Neural progenitor cell (in vitro differentiated cells): ENCODE measurements at regions not wholly inside any gene's neighbourhood (a gene's known extent, or its start where the extent isn't known, plus 50 kb on each side); places are given as distances from the start of the nearest gene placed in this dataset.

ENCODE experiments used
- DNase-seq: peaks from one replicate; pipeline ENCODE4 v3.0.0-alpha.2; 2016; ENCODE audit warnings: low spot score
- H2AFZ ChIP-seq: fragments of 200-600 bp; sonication (generic); replicated peaks from 2 replicates; pipeline ENCODE4 v1.6.1; 2016; ENCODE audit warnings: antibody characterized with exemption
- H3F3A ChIP-seq: fragments of 200-600 bp; sonication (generic); 2 replicates; pipeline ENCODE4 v1.6.1; 2016; ENCODE audit warnings: antibody characterized with exemption, low read depth
- H3K27ac ChIP-seq: fragments of 200-600 bp; sonication (generic); 2 replicates; pipeline ENCODE4 v1.5.1; 2016; ENCODE audit warnings: mild to moderate bottlenecking
- H3K27me3 ChIP-seq: fragments of 200-600 bp; sonication (generic); 2 replicates; pipeline ENCODE4 v1.6.1; 2016; ENCODE audit warnings: mild to moderate bottlenecking, moderate library complexity
- H3K36me3 ChIP-seq: fragments of 200-600 bp; sonication (generic); 2 replicates; pipeline ENCODE4 v1.5.1; 2016
- H3K4me1 ChIP-seq: fragments of 200-600 bp; sonication (generic); 2 replicates; pipeline ENCODE4 v1.6.1; 2016; ENCODE audit warnings: mixed run types
- H3K4me2 ChIP-seq: fragments of 200-600 bp; sonication (generic); 2 replicates; pipeline ENCODE4 v1.6.1; 2016
- H3K4me3 ChIP-seq: fragments of 200-600 bp; sonication (generic); 2 replicates; pipeline ENCODE4 v1.5.1; 2016
- H3K79me2 ChIP-seq: fragments of 200-600 bp; sonication (generic); 2 replicates; pipeline ENCODE4 v1.6.1; 2016; ENCODE audit warnings: low read depth
- H3K9ac ChIP-seq: fragments of 200-600 bp; sonication (generic); 2 replicates; pipeline ENCODE4 v1.6.1; 2016
- H3K9me3 ChIP-seq: fragments of 200-600 bp; sonication (generic); 2 replicates; pipeline ENCODE4 v1.5.1; 2016; ENCODE audit warnings: low read depth
- H4K20me1 ChIP-seq: fragments of 200-600 bp; sonication (generic); 2 replicates; pipeline ENCODE4 v1.6.1; 2016; ENCODE audit warnings: low read depth
- H3K27ac Mint-ChIP-seq: 3 replicates; pipeline ENCODE4 v1.8.0; 2021; ENCODE audit warnings: mixed read lengths
- H3K27me3 Mint-ChIP-seq: 2 replicates; pipeline ENCODE4 v1.8.0; 2022; ENCODE audit warnings: low read depth, mild to moderate bottlenecking, inconsistent platforms, moderate library complexity, mixed read lengths; ENCODE audit not compliant: insufficient read depth
- H3K36me3 Mint-ChIP-seq: 3 replicates; pipeline ENCODE4 v1.8.0; 2021; ENCODE audit warnings: mixed read lengths
- H3K4me1 Mint-ChIP-seq: 3 replicates; pipeline ENCODE4 v1.8.0; 2021; ENCODE audit warnings: mixed read lengths
- H3K4me3 Mint-ChIP-seq: 3 replicates; pipeline ENCODE4 v1.8.0; 2021; ENCODE audit warnings: mild to moderate bottlenecking, moderate library complexity, mixed read lengths
- H3K9me3 Mint-ChIP-seq: 3 replicates; pipeline ENCODE4 v1.8.0; 2020; ENCODE audit warnings: mixed read lengths
- EZH2 ChIP-seq: fragments of 200-600 bp; sonication (generic); IDR thresholded peaks from 2 replicates; pipeline ENCODE4 v1.6.1; 2017; ENCODE audit warnings: antibody characterized with exemption, mild to moderate bottlenecking, moderate library complexity
- EZH2phosphoT487 ChIP-seq: fragments of 200-600 bp; sonication (generic); IDR thresholded peaks from 2 replicates; pipeline ENCODE4 v1.6.1; 2017; ENCODE audit warnings: antibody characterized with exemption
- TF ChIP-seq, protein P1 (sequence below): fragments of 200-600 bp; sonication (generic); IDR thresholded peaks from 2 replicates; pipeline ENCODE4 v1.5.1; 2017; ENCODE audit warnings: antibody characterized with exemption, mild to moderate bottlenecking

DNA sequence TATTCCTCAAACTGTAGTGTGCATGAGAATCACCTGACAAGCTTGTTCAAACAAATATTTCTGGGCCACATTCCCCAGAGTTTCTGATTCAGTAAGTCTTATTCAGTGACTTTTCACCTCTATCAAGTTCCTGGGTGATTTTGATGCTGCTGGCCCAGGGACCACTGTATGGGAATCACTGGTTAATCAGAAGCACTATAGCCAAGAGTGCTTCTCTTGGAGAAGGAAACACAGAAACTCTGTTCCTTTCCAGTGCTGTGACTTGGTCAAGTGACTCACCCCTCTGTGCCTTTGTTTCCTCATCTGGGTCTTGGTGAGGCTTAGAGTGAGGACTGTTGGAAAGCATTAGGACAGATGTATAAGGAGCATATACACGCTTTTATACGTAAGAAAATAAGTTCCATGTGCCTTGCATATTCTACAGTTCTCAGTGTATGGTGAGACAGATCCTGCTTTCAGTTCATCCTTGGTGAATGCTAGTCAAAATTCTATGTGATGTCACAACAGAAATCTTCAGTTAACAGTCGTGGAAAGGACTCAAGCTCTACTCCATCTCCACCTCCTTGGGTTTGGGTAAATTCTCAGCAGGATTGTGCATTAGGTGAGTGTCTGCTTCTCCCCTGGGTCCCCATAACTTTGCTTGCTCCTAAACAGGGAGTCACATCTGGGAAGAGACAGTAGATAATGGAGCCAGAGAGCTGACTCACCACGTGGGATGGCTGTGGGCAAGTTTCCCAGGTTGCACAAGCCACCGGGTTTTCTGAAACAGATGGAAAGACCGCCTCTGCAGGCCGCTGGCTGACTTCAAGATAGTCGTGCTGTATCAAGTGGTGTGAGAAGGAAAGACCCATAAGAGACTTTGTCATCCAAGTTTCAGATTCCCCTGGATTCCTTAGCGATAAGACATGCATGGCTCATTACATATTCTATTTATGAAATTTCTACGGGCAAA, 117.0 kb downstream of the NXNL2 start:
- H3K9me3 ChIP-seq = no peaks in the 10 kb centered on the region
- Mint-ChIP-seq H3K4me1 (peaks cover 3% of the 10 kb centered on the region), H3K9me3 (peaks cover 7% of the 10 kb centered on the region), H3K4me3 (no peak overlapping the region), H3K27me3 (peaks cover 3% of the 10 kb centered on the region), H3K36me3 (no peaks in the 10 kb centered on the region), H3K27ac (no peak overlapping the region)
- TF ChIP-seq EZH2phosphoT487 (no peak), EZH2 (no peak)
- TF ChIP-seq, protein P1, sequence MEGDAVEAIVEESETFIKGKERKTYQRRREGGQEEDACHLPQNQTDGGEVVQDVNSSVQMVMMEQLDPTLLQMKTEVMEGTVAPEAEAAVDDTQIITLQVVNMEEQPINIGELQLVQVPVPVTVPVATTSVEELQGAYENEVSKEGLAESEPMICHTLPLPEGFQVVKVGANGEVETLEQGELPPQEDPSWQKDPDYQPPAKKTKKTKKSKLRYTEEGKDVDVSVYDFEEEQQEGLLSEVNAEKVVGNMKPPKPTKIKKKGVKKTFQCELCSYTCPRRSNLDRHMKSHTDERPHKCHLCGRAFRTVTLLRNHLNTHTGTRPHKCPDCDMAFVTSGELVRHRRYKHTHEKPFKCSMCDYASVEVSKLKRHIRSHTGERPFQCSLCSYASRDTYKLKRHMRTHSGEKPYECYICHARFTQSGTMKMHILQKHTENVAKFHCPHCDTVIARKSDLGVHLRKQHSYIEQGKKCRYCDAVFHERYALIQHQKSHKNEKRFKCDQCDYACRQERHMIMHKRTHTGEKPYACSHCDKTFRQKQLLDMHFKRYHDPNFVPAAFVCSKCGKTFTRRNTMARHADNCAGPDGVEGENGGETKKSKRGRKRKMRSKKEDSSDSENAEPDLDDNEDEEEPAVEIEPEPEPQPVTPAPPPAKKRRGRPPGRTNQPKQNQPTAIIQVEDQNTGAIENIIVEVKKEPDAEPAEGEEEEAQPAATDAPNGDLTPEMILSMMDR = no peak
- no peaks in the 10 kb centered on the region for H3K36me3 ChIP-seq
- H2AFZ ChIP-seq = no peak overlapping the region
- no peak overlapping the region for H3K4me2 ChIP-seq
- peaks cover 10% of the 10 kb centered on the region for H3K4me1 ChIP-seq
- no peaks in the 10 kb centered on the region for H4K20me1 ChIP-seq
- H3K27me3 ChIP-seq = no peaks in the 10 kb centered on the region
- no peak for DNase-seq
- no peak overlapping the region for H3K27ac ChIP-seq
- no peak overlapping the region for H3K4me3 ChIP-seq
- H3K9ac ChIP-seq = no peak overlapping the region
- H3F3A ChIP-seq = no peaks in the 10 kb centered on the region
- H3K79me2 ChIP-seq = no peaks in the 10 kb centered on the region

DNA sequence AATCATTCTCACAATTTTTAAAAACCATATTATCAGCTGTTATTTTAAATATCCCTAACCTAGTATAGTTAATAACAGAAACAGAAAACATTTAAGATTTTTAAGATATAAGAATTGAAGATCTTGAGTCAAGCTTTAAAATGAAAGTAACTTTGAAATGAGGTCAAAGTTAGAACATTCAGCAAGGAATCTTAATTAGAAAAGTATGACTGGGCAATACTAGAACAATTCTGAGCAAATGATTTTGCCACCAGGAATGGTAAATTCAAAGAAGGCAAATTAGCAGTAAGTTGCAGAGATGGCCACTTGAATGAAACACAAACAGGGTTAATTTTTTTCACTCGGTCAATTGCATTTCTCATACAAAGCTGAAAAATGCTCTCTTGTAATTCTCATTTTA, 117.9 kb downstream of the NXNL2 start:
- Histone ChIP-seq H3F3A (no peaks in the 10 kb centered on the region), H3K4me2 (no peak overlapping the region), H3K36me3 (no peaks in the 10 kb centered on the region), H3K9me3 (no peaks in the 10 kb centered on the region), H3K4me1 (peaks cover 10% of the 10 kb centered on the region), H2AFZ (no peak overlapping the region), H3K4me3 (no peak overlapping the region), H3K27ac (no peak overlapping the region), H3K9ac (no peak overlapping the region), H4K20me1 (no peaks in the 10 kb centered on the region), H3K79me2 (no peaks in the 10 kb centered on the region), H3K27me3 (no peaks in the 10 kb centered on the region)
- peaks cover 2% of the 10 kb centered on the region for H3K27me3 Mint-ChIP-seq
- H3K27ac Mint-ChIP-seq = no peak overlapping the region
- DNase-seq = no peak
- H3K36me3 Mint-ChIP-seq = no peaks in the 10 kb centered on the region
- no peak overlapping the region for H3K4me3 Mint-ChIP-seq
- H3K9me3 Mint-ChIP-seq = peaks cover 7% of the 10 kb centered on the region
- H3K4me1 Mint-ChIP-seq = peaks cover 3% of the 10 kb centered on the region
- TF ChIP-seq, protein P1 = no peak
- TF ChIP-seq EZH2 = no peak
- TF ChIP-seq EZH2phosphoT487 = no peak

DNA sequence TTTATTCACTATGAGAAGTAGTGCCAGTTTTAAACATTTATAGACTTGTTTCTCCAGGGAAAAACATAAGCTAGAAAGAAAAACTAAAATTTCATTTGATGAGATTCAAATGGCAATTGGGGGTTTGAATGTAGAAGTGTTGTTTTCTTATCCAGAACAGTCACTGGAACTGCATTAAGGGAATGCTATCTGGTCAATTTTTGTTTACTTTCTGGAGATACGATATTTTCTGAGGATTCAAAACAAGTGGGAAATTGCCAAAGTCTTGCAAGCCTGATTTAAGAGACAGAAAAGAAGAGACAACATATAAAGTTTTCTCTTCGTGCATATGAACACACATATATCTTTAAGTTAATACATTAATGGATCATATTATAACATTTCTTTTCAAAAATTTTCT, 118.4 kb downstream of the NXNL2 start:
- Mint-ChIP-seq H3K36me3 (no peaks in the 10 kb centered on the region), H3K27me3 (peaks cover 4% of the 10 kb centered on the region), H3K27ac (no peak overlapping the region), H3K4me1 (peaks cover 7% of the 10 kb centered on the region), H3K9me3 (peaks cover 5% of the 10 kb centered on the region), H3K4me3 (no peak overlapping the region)
- Histone ChIP-seq H3K36me3 (no peaks in the 10 kb centered on the region), H3K27ac (no peak overlapping the region), H3K4me3 (no peak overlapping the region), H3K27me3 (no peaks in the 10 kb centered on the region), H3K4me2 (no peak overlapping the region), H3K9me3 (no peaks in the 10 kb centered on the region), H4K20me1 (no peaks in the 10 kb centered on the region), H3K4me1 (peaks cover 13% of the 10 kb centered on the region), H3F3A (no peaks in the 10 kb centered on the region), H2AFZ (no peak overlapping the region), H3K9ac (no peak overlapping the region), H3K79me2 (no peaks in the 10 kb centered on the region)
- no peak for TF ChIP-seq EZH2phosphoT487
- no peak for TF ChIP-seq EZH2
- TF ChIP-seq, protein P1 = no peak
- no peak for DNase-seq
